ENCODE measurements at regions not wholly inside any gene's neighbourhood (a gene's known extent, or its start where the extent isn't known, plus 50 kb on each side); places are given as distances from the start of the nearest gene placed in this dataset.

- TF ChIP-seq CTCF (IDR thresholded peaks at IDR 0.05; ENCODE audit: low read depth, low read length) (no peak), EZH2phosphoT487 (IDR thresholded peaks at IDR 0.05; ENCODE audit: low read depth) (no peak)
- H2AFZ ChIP-seq (ENCODE audit: low read depth, low read length), result no peak overlapping the region
- H4K20me1 ChIP-seq (ENCODE audit: insufficient read depth, low read length), result no peaks in the 10 kb centered on the region
- no peaks in the 10 kb centered on the region for H3K27me3 ChIP-seq (ENCODE audit: low read depth, low read length)
- H3K9ac ChIP-seq (ENCODE audit: low read length), result no peak overlapping the region
- no peak overlapping the region for H3K27ac ChIP-seq (ENCODE audit: low read length)
- no peak overlapping the region for H3K4me3 ChIP-seq (ENCODE audit: low read length)
- H3K4me2 ChIP-seq (ENCODE audit: low read length), result no peak overlapping the region
- no peaks in the 10 kb centered on the region for H3K9me3 ChIP-seq (ENCODE audit: insufficient read depth, low read length)
- no peaks in the 10 kb centered on the region for H3K4me1 ChIP-seq (ENCODE audit: low read length)
- no peaks in the 10 kb centered on the region for H3K36me3 ChIP-seq (replicated peaks; ENCODE audit: low read depth, low read length)
- H3K79me2 ChIP-seq (ENCODE audit: low read length), result no peaks in the 10 kb centered on the region
These were observed 807.1 kb downstream of the USP25 start for GRCh38 chr21:16536643-16537434.

GRCh38 chr21:16537501-16537900 lies 807.7 kb downstream of the USP25 start:
- H3K27me3 ChIP-seq (ENCODE audit: low read depth, low read length), result no peaks in the 10 kb centered on the region
- no peak for TF ChIP-seq CTCF (IDR thresholded peaks at IDR 0.05; ENCODE audit: low read depth, low read length)
- no peaks in the 10 kb centered on the region for H3K79me2 ChIP-seq (ENCODE audit: low read length)
- H3K4me3 ChIP-seq (ENCODE audit: low read length), result no peak overlapping the region
- H4K20me1 ChIP-seq (ENCODE audit: insufficient read depth, low read length), result no peaks in the 10 kb centered on the region
- H3K9ac ChIP-seq (ENCODE audit: low read length), result no peak overlapping the region
- H3K36me3 ChIP-seq (replicated peaks; ENCODE audit: low read depth, low read length), result no peaks in the 10 kb centered on the region
- no peak overlapping the region for H3K27ac ChIP-seq (ENCODE audit: low read length)
- H3K4me2 ChIP-seq (ENCODE audit: low read length), result no peak overlapping the region
- no peaks in the 10 kb centered on the region for H3K4me1 ChIP-seq (ENCODE audit: low read length)
- H3K9me3 ChIP-seq (ENCODE audit: insufficient read depth, low read length), result no peaks in the 10 kb centered on the region
- H2AFZ ChIP-seq (ENCODE audit: low read depth, low read length), result no peak overlapping the region

DNA sequence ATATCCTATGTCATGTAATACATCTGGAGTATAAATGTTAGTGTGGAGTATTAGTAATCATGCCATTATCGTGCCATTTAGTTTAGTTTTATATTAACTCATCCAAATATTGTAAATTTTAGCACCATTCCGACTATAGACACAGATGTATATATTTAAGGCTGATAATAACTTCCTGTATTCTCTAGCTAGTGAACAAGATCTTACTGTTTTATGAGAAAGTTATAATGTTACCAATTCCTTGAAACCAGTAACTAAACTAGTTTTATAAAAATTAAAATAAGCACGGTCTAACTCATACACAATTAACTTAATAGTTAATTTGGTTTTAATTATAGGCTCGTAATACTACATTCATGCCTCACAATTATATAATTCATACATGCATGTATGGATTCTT lies 808.6 kb downstream of the USP25 start:
- Histone ChIP-seq H3K79me2 (ENCODE audit: low read length) (no peaks in the 10 kb centered on the region), H3K36me3 (replicated peaks; ENCODE audit: low read depth, low read length) (no peaks in the 10 kb centered on the region), H3K4me3 (ENCODE audit: low read length) (no peak overlapping the region), H3K27me3 (ENCODE audit: low read depth, low read length) (no peaks in the 10 kb centered on the region), H3K4me2 (ENCODE audit: low read length) (no peak overlapping the region), H3K9me3 (ENCODE audit: insufficient read depth, low read length) (no peaks in the 10 kb centered on the region), H3K27ac (ENCODE audit: low read length) (no peak overlapping the region), H2AFZ (ENCODE audit: low read depth, low read length) (no peak overlapping the region), H3K4me1 (ENCODE audit: low read length) (no peaks in the 10 kb centered on the region), H4K20me1 (ENCODE audit: insufficient read depth, low read length) (no peaks in the 10 kb centered on the region), H3K9ac (ENCODE audit: low read length) (no peak overlapping the region)
- no peak for TF ChIP-seq EZH2phosphoT487 (IDR thresholded peaks at IDR 0.05; ENCODE audit: low read depth)
- no peak for TF ChIP-seq CTCF (IDR thresholded peaks at IDR 0.05; ENCODE audit: low read depth, low read length)

GRCh38 chr21:16538936-16539440 lies 809.2 kb downstream of the USP25 start:
- Histone ChIP-seq H3K27me3 (ENCODE audit: low read depth, low read length) (no peaks in the 10 kb centered on the region), H3K4me1 (ENCODE audit: low read length) (no peaks in the 10 kb centered on the region), H4K20me1 (ENCODE audit: insufficient read depth, low read length) (no peaks in the 10 kb centered on the region), H3K36me3 (replicated peaks; ENCODE audit: low read depth, low read length) (no peaks in the 10 kb centered on the region), H3K9ac (ENCODE audit: low read length) (no peak overlapping the region), H3K79me2 (ENCODE audit: low read length) (no peaks in the 10 kb centered on the region), H3K27ac (ENCODE audit: low read length) (no peak overlapping the region), H2AFZ (ENCODE audit: low read depth, low read length) (no peak overlapping the region), H3K4me2 (ENCODE audit: low read length) (no peak overlapping the region), H3K4me3 (ENCODE audit: low read length) (no peak overlapping the region), H3K9me3 (ENCODE audit: insufficient read depth, low read length) (no peaks in the 10 kb centered on the region)
- TF ChIP-seq CTCF (IDR thresholded peaks at IDR 0.05; ENCODE audit: low read depth, low read length), result no peak
- no peak for TF ChIP-seq EZH2phosphoT487 (IDR thresholded peaks at IDR 0.05; ENCODE audit: low read depth)
